OCI-LY7 (cell line): ENCODE measurements at regions not wholly inside any gene's neighbourhood (a gene's known extent, or its start where the extent isn't known, plus 50 kb on each side); places are given as distances from the start of the nearest gene placed in this dataset.
"Not testable (repeated sequence)": the region's sequence is repeated elsewhere in the genome, so short reads cannot be mapped to it uniquely, and the experiment has no call there.

Source experiments
- BruUV-seq: library from RNA; stranded (reverse); fragments of 400-500 nt; replicated peaks from 2 replicates; lab custom pipeline; 2021; lab: Mats Ljungman, UMichigan
- CTCF ChIA-PET: fragments of 300-600 bp; sonication (Branson Sonifier 250); formaldehyde crosslinking; loops from one replicate; lab custom pipeline; 2022; ENCODE audit warnings: antibody characterized with exemption; ENCODE audit not compliant: unreplicated experiment; lab: Charles Lee
- POLR2A ChIA-PET: fragments of 300-600 bp; sonication (Branson Sonifier 250); formaldehyde crosslinking; loops from one replicate; lab custom pipeline; 2022; ENCODE audit warnings: antibody characterized with exemption; lab: Charles Lee
- DNase-seq: peaks from one replicate; pipeline ENCODE4 v3.0.0-alpha.2; 2015; ENCODE audit warnings: low spot score
- H2AFZ ChIP-seq: fragments of 200-600 bp; sonication (generic), shearing (Covaris generic); 2 replicates; pipeline ENCODE4 v1.6.1; 2014; ENCODE audit warnings: mild to moderate bottlenecking, antibody characterized with exemption, low read length, moderate library complexity
- H3K27ac ChIP-seq: fragments of 200-600 bp; sonication (generic); 2 replicates; pipeline ENCODE4 v1.5.1; 2014; ENCODE audit warnings: mixed run types, low read depth, mild to moderate bottlenecking, moderate library complexity, low read length, inconsistent platforms; ENCODE audit not compliant: poor library complexity, severe bottlenecking
- H3K36me3 ChIP-seq: fragments of 200-600 bp; sonication (generic); 2 replicates; pipeline ENCODE4 v1.6.1; 2014; ENCODE audit warnings: mild to moderate bottlenecking, antibody characterized with exemption, low read length, moderate library complexity, mixed read lengths; ENCODE audit not compliant: insufficient read depth
- H3K4me1 ChIP-seq: fragments of 200-600 bp; sonication (generic); 2 replicates; pipeline ENCODE4 v1.5.1; 2014; ENCODE audit warnings: mild to moderate bottlenecking, low read length; ENCODE audit not compliant: insufficient read depth, poor library complexity, severe bottlenecking
- H3K4me2 ChIP-seq: fragments of 200-600 bp; sonication (generic); 2 replicates; pipeline ENCODE4 v1.6.1; 2014; ENCODE audit warnings: mild to moderate bottlenecking, low read length
- H3K4me3 ChIP-seq: fragments of 200-600 bp; sonication (generic); 2 replicates; pipeline ENCODE4 v1.5.1; 2014; ENCODE audit warnings: mild to moderate bottlenecking, low read depth, low read length; ENCODE audit not compliant: poor library complexity, severe bottlenecking
- H3K79me2 ChIP-seq: fragments of 200-600 bp; sonication (generic); 2 replicates; pipeline ENCODE4 v1.6.1; 2016; ENCODE audit warnings: low read depth, mild to moderate bottlenecking, low read length, moderate library complexity, mixed read lengths; ENCODE audit not compliant: insufficient read depth
- H3K9me2 ChIP-seq: fragments of 200-600 bp; sonication (generic); 2 replicates; pipeline ENCODE4 v1.6.1; 2016; ENCODE audit warnings: mild to moderate bottlenecking, low read length, mixed read lengths; ENCODE audit not compliant: insufficient read depth
- H3K9me3 ChIP-seq: fragments of 200-600 bp; sonication (generic); 2 replicates; pipeline ENCODE4 v1.6.1; 2014; ENCODE audit warnings: mild to moderate bottlenecking, mixed run types, low read length, mixed read lengths
- H4K20me1 ChIP-seq: fragments of 200-600 bp; sonication (generic); 2 replicates; pipeline ENCODE4 v1.6.1; 2014; ENCODE audit warnings: mild to moderate bottlenecking, antibody characterized with exemption, low read length, moderate library complexity, mixed read lengths; ENCODE audit not compliant: insufficient read depth
- CTCF ChIP-seq: fragments of 200-600 bp; sonication (generic); conservative IDR thresholded peaks from 2 replicates; pipeline ENCODE4 v1.5.1; 2014; ENCODE audit warnings: mild to moderate bottlenecking, antibody characterized with exemption, low read length, moderate library complexity, mixed read lengths
- EZH2phosphoT487 ChIP-seq: fragments of 200-600 bp; sonication (generic); IDR thresholded peaks from 2 replicates; pipeline ENCODE4 v1.6.1; 2018; ENCODE audit warnings: low read depth, borderline replicate concordance, mild to moderate bottlenecking, mixed run types, antibody characterized with exemption, low read length, moderate library complexity, mixed read lengths
- intact Hi-C: fragments of 100-400 bp; cut with micrococcal nuclease; formaldehyde crosslinking; loops from one replicate; pipeline ENCODE4 v1.10.0; 2022; ENCODE audit not compliant: unreplicated experiment

DNA sequence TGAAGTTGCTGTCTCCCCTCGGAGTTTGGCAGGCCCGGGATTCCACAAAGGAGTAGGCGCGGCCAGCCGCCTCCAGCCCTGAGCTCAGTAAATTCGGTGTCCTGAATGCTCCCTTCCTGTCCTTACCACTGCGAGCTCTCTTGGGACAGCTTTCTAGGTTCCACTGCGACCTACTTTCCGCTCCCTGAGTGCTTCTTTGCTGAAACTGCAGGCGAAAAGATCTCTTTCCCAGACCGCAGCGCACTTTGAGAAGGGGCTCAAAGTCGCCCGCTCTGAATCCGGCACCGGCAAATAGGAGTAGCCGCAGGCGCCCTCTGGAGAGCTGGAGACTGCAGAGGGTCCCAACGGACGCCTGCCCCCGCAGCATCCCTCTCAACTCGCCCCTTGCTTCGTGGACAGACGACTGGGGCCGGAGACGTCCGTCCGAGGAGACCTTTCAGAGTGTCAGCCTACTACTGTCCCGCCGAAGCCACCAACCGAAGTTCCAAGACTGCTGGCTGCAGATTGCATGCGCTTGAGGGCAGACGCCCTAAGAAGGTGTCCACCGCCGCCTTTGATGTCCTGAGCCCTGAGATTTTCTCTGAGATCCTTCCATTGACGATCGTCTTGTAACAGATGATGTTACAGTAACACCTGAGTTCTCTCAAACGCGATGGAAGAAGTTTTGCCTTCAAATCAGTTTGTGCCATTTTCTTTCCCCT is 96.0 kb downstream of the ANXA2R start:
- Histone ChIP-seq H3K4me1 (no peaks in the 10 kb centered on the region), H3K4me2 (no peak overlapping the region), H4K20me1 (no peaks in the 10 kb centered on the region), H2AFZ (no peak overlapping the region), H3K27ac (no peak overlapping the region), H3K9me2 (no peaks in the 10 kb centered on the region), H3K79me2 (no peaks in the 10 kb centered on the region), H3K4me3 (no peak overlapping the region), H3K9me3 (no peaks in the 10 kb centered on the region), H3K36me3 (no peaks in the 10 kb centered on the region)
- TF ChIP-seq CTCF (no peak), EZH2phosphoT487 (no peak)
- intact Hi-C loops, result no loop called here
- ChIA-PET CTCF (no interaction called here), POLR2A (no interaction called here)
- no peak for DNase-seq
- no TSS peak for BruUV-seq

GRCh38 chr5:42940853-42941252 is 99.3 kb downstream of the ANXA2R start:
- no peaks in the 10 kb centered on the region for H4K20me1 ChIP-seq
- no peak overlapping the region for H3K4me3 ChIP-seq
- no peaks in the 10 kb centered on the region for H3K4me1 ChIP-seq
- no peaks in the 10 kb centered on the region for H3K9me2 ChIP-seq
- H3K9me3 ChIP-seq, result no peaks in the 10 kb centered on the region
- CTCF ChIA-PET, result no interaction called here
- POLR2A ChIA-PET, result interaction anchor here (0.7 kb wide), 1 partner anchor 1058 kb away, joined by 3 read pairs; no protein-coding TSS in a partner anchor
- no TSS peak for BruUV-seq
- H3K79me2 ChIP-seq, result no peaks in the 10 kb centered on the region
- DNase-seq, result no peak
- no peak overlapping the region for H3K4me2 ChIP-seq
- no peak overlapping the region for H3K27ac ChIP-seq
- H2AFZ ChIP-seq, result no peak overlapping the region
- TF ChIP-seq EZH2phosphoT487 (no peak), CTCF (no peak)
- intact Hi-C loops, result no loop called here
- H3K36me3 ChIP-seq, result no peaks in the 10 kb centered on the region

- H3K36me3 ChIP-seq, H3K27ac ChIP-seq, H3K9me2 ChIP-seq, BruUV-seq, DNase-seq, H3K4me2 ChIP-seq, H4K20me1 ChIP-seq, H3K4me1 ChIP-seq, H3K79me2 ChIP-seq, POLR2A ChIA-PET, H2AFZ ChIP-seq, CTCF ChIA-PET, H3K4me3 ChIP-seq, intact Hi-C loops, H3K9me3 ChIP-seq: not testable (repeated sequence)
Observed at GRCh38 chr5:42932011-42932410, 108.1 kb downstream of the ANXA2R start.

DNA sequence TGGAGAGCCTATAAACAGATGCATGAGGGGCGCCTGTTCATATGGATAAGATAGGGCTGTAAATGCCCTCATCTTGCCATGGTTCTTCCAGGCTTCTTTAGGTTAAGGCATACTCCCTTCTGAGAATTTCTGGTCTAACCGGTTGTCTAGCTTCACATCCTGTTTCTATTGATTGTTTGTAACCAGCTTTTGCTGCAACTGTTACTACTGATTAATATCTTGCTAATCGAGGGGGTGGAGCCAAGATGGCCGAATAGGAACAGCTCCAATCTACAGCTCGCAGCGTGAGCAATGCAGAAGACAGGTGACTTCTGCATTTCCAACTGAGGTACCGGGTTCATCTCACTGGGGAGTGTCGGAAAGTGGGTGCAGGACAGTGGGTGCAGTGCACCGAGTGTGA is 108.7 kb downstream of the ANXA2R start:
- H3K4me1 ChIP-seq, H3K27ac ChIP-seq, H3K9me2 ChIP-seq, CTCF ChIA-PET, H3K79me2 ChIP-seq, POLR2A ChIA-PET, H3K4me3 ChIP-seq, H3K36me3 ChIP-seq, H4K20me1 ChIP-seq, H3K9me3 ChIP-seq, DNase-seq, BruUV-seq, H2AFZ ChIP-seq, intact Hi-C loops, H3K4me2 ChIP-seq: not testable (repeated sequence)
